Stimulated activated CD8-positive, alpha-beta memory T cell treated with anti-CD3 and anti-CD28 coated beads, Interleukin-4, amount 100 ng/mL, for 24 hours (primary cell): ENCODE measurements at regions not wholly inside any gene's neighbourhood (a gene's known extent, or its start where the extent isn't known, plus 50 kb on each side); places are given as distances from the start of the nearest gene placed in this dataset.

Source experiments
- DNase-seq: peaks from one replicate; pipeline ENCODE4 v3.0.0-alpha.2; 2020; ENCODE audit warnings: low read depth

DNA sequence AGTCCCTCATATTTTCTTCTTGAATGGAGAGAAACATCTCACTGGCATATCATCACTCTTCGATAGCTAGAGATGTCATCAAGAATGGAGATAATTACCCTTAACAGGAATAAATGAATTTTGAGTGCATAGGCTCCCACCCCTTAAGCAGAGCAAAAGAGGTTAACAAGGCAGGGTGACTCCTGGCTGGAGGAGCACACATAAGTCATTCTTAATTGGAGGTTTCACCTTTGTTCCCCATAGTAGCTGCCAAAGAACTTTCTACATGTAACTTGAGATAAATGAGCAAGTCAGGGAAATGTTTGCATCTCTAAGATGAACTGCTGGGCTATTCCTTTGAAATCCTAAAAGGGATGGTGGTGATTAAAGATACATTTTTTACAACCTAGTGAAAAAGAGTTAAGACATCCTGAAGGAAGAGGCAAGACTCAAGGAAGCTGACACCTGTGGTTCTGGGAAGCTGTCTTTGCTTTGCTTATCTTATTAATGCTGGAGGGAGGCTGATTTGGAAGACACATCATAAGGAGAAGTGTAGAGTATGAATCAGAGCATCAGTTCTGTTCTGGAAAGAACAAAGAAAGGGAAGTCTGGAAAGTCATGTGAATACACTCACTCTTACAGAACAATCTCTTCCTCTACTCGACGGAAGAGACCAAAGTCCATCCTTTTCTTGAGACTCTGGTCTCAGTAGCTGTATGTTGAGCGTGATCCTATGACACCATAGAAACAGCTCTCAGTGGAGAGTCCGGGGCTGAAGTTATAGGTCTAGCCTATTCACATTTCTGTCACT lies 326.3 kb downstream of the OSTF1 start:
- no peak for DNase-seq

- DNase-seq: no peak
Measured at GRCh38 chr9:75417471-75417870, 329.2 kb downstream of the OSTF1 start.

DNA sequence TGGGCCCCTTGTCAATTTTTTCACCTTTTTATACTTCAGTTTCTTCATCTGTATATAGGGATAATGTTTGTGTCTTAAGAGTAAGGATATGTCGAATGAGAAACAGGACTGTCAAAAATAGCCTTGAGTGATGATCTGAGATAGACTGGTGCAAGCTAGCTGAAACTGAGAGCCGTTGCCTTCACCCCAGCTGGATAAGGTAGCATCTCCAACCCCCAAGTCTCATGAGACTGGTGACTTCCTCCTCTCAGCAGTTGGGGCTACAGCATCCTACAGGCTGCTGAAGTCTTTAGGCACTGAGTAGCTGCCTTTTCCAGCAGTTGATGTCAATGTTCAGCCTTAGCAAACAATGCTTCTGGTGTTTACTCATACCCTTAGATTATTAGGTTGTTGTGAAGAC lies 330.2 kb downstream of the OSTF1 start:
- no peak for DNase-seq

DNA sequence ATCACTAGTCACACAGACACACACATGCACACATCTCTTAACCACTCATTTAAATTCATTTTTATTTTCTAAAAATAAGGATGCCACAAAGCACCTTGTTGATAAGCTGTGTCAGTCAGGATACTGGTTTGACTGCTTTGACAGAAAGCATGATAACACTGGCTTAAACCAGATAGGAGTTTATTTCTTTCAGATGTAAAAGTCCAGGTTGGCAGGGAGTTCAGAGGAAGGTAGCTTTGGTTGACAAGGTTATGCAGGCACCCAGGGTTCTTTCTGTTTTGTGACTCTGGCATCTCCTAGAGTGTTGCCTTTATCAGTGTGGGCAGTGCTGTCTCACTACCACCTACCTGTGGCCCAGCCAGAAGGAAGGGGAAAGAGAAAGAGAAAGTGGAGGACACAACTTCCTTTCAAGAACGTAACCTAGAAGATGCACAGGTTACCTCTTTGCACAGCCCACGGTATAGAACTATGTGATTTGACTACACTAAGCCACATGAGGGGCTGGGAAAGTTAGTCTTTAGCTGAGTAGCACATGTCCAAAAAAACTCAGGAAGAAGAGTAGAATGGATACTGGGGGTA lies 334.7 kb downstream of the OSTF1 start:
- DNase-seq: no peak

GRCh38 chr9:75429531-75430475 lies 341.5 kb downstream of the OSTF1 start:
- no peak for DNase-seq

- DNase-seq: no peak
Measured at GRCh38 chr9:75431375-75431774, 343.1 kb downstream of the OSTF1 start.

DNA sequence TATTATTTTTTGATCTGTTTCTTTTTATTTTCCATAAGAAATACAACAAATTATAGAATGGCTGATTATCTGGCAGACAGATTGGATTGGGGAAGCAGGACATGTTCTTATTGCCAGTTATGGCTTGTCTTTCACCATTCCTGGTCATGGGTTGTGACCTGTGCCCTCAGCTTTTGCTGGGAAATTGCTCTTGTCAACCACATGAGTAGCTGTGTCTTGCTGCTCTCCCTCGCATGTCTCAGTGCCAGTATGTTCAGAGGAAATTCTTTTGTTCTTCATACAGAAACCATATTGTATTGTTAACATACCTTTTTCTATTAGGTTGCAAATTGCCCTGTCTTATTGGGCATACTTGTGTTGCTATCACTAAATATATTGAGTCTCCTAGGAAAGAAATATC lies 344.1 kb downstream of the OSTF1 start:
- no peak for DNase-seq

GRCh38 chr9:75432888-75433287 lies 344.6 kb downstream of the OSTF1 start:
- DNase-seq: no peak

- DNase-seq: no peak
Measured at GRCh38 chr9:75438716-75439115, 350.4 kb downstream of the OSTF1 start.

- no peak for DNase-seq
Measured at GRCh38 chr9:75440914-75441313, 352.6 kb downstream of the OSTF1 start.

GRCh38 chr9:75445144-75445543 lies 356.8 kb downstream of the OSTF1 start:
- no peak for DNase-seq

- DNase-seq: no peak
Measured at GRCh38 chr9:75447281-75447680, 359.0 kb downstream of the OSTF1 start.

DNA sequence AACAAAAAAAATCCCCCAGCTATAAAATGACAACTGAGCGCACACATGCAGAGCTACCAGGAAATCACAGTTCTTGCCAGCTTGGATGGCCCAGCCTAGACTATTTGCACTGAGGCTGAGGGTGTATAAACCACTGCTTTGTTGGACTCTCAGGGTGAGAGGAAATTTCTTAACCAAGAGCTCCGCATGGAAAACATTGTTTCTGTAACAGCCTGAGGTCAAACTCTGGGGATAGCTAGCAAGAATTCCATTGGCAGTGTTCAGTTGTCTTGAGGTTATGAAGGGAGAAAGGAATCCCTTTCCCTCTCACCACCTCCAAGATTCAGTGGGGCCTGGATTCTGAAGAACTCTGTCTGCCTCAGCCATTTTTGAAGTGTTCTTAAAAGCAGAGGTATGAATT lies 360.0 kb downstream of the OSTF1 start:
- DNase-seq: no peak

GRCh38 chr9:75448955-75449354 lies 360.6 kb downstream of the OSTF1 start:
- no peak for DNase-seq

- no peak for DNase-seq
Measured at GRCh38 chr9:75451045-75451444, 362.7 kb downstream of the OSTF1 start.

DNA sequence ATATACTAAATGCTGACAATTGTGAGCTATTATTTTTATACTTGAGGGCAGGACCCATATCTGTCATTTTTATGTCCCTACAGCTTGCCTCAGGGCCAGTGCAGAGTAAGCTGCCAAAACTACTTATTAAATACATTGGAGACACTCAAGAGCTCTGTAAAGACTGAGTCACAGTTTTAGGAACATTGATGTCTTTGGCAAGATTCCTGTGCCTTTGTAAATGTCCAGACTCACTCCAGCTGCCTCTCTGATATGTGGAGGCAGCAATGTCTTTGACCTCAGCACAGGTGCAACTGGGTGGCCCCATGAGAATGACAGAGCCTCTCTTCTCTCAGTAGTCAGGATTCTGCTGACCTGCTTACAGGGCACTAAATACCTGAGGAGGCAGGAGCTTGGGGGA lies 363.2 kb downstream of the OSTF1 start:
- no peak for DNase-seq

- no peak for DNase-seq
Measured at GRCh38 chr9:75452512-75452911, 364.2 kb downstream of the OSTF1 start.

DNA sequence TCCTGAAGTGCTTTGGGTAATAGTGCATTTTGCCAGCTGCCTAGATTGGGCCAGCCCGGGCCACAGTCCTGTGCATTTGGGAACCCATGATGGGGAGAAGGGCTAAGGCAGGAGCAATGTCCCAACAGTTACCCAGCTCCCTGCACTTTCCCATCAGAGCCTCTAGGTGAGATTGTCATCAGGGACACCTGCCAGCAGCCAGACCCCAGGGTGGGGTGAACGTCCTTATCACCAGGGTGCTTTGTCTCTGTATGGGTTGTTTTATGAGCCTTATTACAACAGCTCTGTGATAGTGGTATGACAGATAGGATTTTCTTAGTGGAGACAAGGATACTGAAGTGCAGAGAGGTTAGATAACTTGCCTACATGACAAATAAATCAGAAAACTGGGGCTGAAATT lies 365.7 kb downstream of the OSTF1 start:
- DNase-seq: no peak

- no peak for DNase-seq
Measured at GRCh38 chr9:75454891-75455290, 366.6 kb downstream of the OSTF1 start.

GRCh38 chr9:75455444-75455921 lies 367.2 kb downstream of the OSTF1 start:
- no peak for DNase-seq

- no peak for DNase-seq
Measured at GRCh38 chr9:75456698-75457097, 368.4 kb downstream of the OSTF1 start.

DNA sequence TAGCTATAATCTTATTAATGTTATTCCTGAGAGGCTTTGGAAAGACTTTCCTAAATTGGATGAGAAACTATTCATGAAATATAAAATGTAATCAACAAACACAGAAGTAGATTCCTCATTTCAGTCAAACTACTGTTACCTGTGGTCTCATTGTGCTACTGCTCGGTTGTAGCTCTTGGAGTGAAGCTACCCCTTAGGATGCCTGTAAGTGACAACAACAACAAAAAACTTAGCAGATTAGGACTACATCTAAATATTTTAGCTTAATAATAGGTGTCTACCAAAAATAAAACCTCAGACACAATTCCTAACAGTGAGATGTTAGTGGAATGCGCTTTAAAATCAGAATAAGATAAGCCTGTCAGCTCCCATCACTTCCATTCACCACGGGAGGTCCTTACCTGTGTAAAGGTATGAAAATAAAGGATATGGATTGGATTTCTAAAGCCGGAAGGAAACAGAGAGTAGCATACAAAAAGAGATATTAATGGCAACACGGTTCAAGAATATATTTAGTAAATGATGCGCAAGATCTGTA lies 369.2 kb downstream of the OSTF1 start:
- no peak for DNase-seq
